CD4-positive, alpha-beta T cell (primary cell): ENCODE measurements at regions not wholly inside any gene's neighbourhood (a gene's known extent, or its start where the extent isn't known, plus 50 kb on each side); places are given as distances from the start of the nearest gene placed in this dataset.

Source experiments
- ATAC-seq: fragments of 200-7000 bp; cut with Tn5 transposase; one replicate; pipeline ENCODE4 v1.10.0; 2022; ENCODE audit warnings: mild to moderate bottlenecking; ENCODE audit not compliant: poor library complexity
- CTCF ChIA-PET: fragments of 350-600 bp; sonication (Branson Sonifier 250); formaldehyde crosslinking; loops from one replicate; lab custom pipeline; 2021; ENCODE audit warnings: antibody characterized with exemption, inconsistent platforms; lab: Charles Lee
- POLR2A ChIA-PET: fragments of 350-600 bp; sonication (Branson Sonifier 250); formaldehyde crosslinking; loops from one replicate; lab custom pipeline; 2021; ENCODE audit warnings: antibody characterized with exemption, inconsistent platforms; lab: Charles Lee
- DNase-seq, 14 experiments: peaks; one replicate each; pipeline ENCODE4 v3.0.0-alpha.2; 2013 to 2020; ENCODE audit warnings: mixed read lengths in 2 of 14
- H3K27ac ChIP-seq, 2 donors: one replicate each; pipeline versions ENCODE4 v1.5.1 to v1.7.0; 2013; ENCODE audit warnings: low read length in 2 of 2, low read depth in 1 of 2, mild to moderate bottlenecking in 1 of 2
- H3K27me3 ChIP-seq, 2 experiments: 1 replicate in 1 of 2; 2 replicates in 1 of 2; pipeline versions ENCODE4 v1.6.1 to v1.7.0; 2013; ENCODE audit warnings: low read length in 2 of 2, control low read depth in 1 of 2, mild to moderate bottlenecking in 1 of 2, moderate library complexity in 1 of 2; ENCODE audit not compliant: insufficient read depth in 2 of 2, control insufficient read depth in 1 of 2
- H3K36me3 ChIP-seq: one replicate; pipeline ENCODE4 v1.6.1; 2013; ENCODE audit warnings: low read length, control low read depth; ENCODE audit not compliant: insufficient read depth
- H3K4me1 ChIP-seq: one replicate; pipeline ENCODE4 v1.6.1; 2013; ENCODE audit warnings: low read length, control low read depth; ENCODE audit not compliant: insufficient read depth
- H3K4me3 ChIP-seq: one replicate; pipeline ENCODE4 v1.5.1; 2013; ENCODE audit warnings: mild to moderate bottlenecking, low read length, moderate library complexity
- H3K9me3 ChIP-seq, 2 experiments: 1 replicate in 1 of 2; 2 replicates in 1 of 2; pipeline versions ENCODE4 v1.6.1 to v1.7.0; 2013; ENCODE audit warnings: low read length in 2 of 2, mild to moderate bottlenecking in 2 of 2, control low read depth in 1 of 2, moderate library complexity in 1 of 2; ENCODE audit not compliant: control insufficient read depth in 1 of 2, insufficient read depth in 1 of 2
- H3K27ac Mint-ChIP-seq: one replicate; pipeline ENCODE4 v1.8.0; 2020; ENCODE audit warnings: mixed read lengths
- H3K27me3 Mint-ChIP-seq: one replicate; pipeline ENCODE4 v1.8.0; 2021; ENCODE audit warnings: mixed read lengths
- H3K36me3 Mint-ChIP-seq: one replicate; pipeline ENCODE4 v1.8.0; 2021; ENCODE audit warnings: low read depth, mixed read lengths
- H3K4me1 Mint-ChIP-seq: one replicate; pipeline ENCODE4 v1.8.0; 2021; ENCODE audit warnings: low read depth, mixed read lengths
- H3K4me3 Mint-ChIP-seq: one replicate; pipeline ENCODE4 v1.8.0; 2020; ENCODE audit warnings: mild to moderate bottlenecking, mixed read lengths
- H3K9me3 Mint-ChIP-seq: one replicate; pipeline ENCODE4 v1.8.0; 2020; ENCODE audit warnings: mixed read lengths
- intact Hi-C, 2 experiments: fragments of 100-400 bp; cut with DNase I in 1 of 2; cut with micrococcal nuclease in 1 of 2; formaldehyde crosslinking; loops; one replicate each; pipeline versions ENCODE4 v1.15.1 to v1.9.0; 2023 to 2025; cut with DNase I, micrococcal nuclease
- TF ChIP-seq, protein P1 (sequence below): fragments of 200-600 bp; IDR thresholded peaks from one replicate; pipeline ENCODE4 v1.8.0; 2022; ENCODE audit warnings: antibody characterized with exemption, mild to moderate bottlenecking

DNA sequence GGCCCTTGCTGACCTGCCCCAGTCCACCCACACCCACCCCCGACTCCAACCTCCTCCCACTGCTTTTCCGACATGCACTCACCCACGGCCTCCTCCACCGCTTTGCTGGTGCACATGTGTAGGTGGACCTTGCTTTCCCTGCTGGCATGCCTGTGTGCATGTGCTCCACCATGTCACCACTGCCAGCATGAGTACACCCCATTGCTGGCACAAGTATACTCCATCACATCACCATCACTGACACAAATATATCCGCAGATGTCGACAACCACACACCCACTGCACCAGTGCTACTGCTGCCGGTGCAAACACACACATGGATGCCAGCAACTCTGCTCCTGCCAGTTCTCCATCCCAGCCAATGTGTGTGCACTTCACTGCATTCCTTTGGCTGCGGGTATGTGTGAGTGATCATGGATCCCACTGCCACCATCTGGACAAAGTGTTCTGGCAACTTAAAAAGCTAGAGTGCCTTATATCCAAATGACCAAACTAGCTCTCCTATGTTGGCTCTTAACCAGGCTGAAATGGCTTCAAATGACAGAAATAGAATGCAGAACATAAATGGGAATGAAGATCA is 1072.3 kb downstream of the RAPGEF2 start:
- H3K36me3 ChIP-seq: no peaks in the 10 kb centered on the region
- TF ChIP-seq, protein P1, sequence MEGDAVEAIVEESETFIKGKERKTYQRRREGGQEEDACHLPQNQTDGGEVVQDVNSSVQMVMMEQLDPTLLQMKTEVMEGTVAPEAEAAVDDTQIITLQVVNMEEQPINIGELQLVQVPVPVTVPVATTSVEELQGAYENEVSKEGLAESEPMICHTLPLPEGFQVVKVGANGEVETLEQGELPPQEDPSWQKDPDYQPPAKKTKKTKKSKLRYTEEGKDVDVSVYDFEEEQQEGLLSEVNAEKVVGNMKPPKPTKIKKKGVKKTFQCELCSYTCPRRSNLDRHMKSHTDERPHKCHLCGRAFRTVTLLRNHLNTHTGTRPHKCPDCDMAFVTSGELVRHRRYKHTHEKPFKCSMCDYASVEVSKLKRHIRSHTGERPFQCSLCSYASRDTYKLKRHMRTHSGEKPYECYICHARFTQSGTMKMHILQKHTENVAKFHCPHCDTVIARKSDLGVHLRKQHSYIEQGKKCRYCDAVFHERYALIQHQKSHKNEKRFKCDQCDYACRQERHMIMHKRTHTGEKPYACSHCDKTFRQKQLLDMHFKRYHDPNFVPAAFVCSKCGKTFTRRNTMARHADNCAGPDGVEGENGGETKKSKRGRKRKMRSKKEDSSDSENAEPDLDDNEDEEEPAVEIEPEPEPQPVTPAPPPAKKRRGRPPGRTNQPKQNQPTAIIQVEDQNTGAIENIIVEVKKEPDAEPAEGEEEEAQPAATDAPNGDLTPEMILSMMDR: no peak
- no peaks in the 10 kb centered on the region for H3K4me1 ChIP-seq
- no peaks in the 10 kb centered on the region for H3K36me3 Mint-ChIP-seq
- H3K27me3 ChIP-seq: no peaks in the 10 kb centered on the region
- H3K27ac Mint-ChIP-seq: no peak overlapping the region
- intact Hi-C loops: no loop called here
- H3K4me3 Mint-ChIP-seq: no peak overlapping the region
- H3K4me1 Mint-ChIP-seq: no peaks in the 10 kb centered on the region
- no peak for DNase-seq
- H3K27ac ChIP-seq: no peak overlapping the region
- peaks cover 3 to 9% of the 10 kb centered on the region in 2 experiments for H3K9me3 ChIP-seq
- no peaks in the 10 kb centered on the region for H3K27me3 Mint-ChIP-seq
- ChIA-PET POLR2A (no interaction called here), CTCF (no interaction called here)
- no peak overlapping the region for H3K4me3 ChIP-seq
- peaks cover 29% of the 10 kb centered on the region for H3K9me3 Mint-ChIP-seq
- no peak for ATAC-seq

DNA sequence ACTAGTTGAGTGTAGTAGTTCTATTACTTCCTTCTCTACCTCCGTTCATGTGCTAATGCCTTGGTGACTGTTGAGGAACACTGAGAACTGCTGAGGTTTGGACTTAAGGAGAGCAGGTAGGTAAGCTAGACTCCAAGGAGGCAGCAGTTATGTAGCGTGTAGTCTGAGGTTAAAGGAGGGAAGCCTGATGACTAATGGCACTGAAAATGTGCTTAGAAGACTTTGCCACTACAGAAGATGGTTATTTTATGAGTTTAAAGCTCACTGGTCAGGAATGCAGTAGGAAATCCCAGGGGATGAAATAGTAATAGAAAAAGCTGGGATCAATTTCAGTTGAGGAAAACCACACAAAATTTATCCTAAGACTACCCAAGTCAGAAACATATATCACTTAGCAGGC is 1077.3 kb downstream of the RAPGEF2 start:
- Histone ChIP-seq H3K4me3 (no peak overlapping the region), H3K36me3 (no peaks in the 10 kb centered on the region), H3K4me1 (no peaks in the 10 kb centered on the region), H3K9me3 (peaks cover 0 to 3% of the 10 kb centered on the region in 2 experiments), H3K27me3 (no peaks in the 10 kb centered on the region), H3K27ac (no peak overlapping the region)
- ChIA-PET POLR2A (no interaction called here), CTCF (interaction anchor here (1.0 kb wide), 1 partner anchor 14 kb away, joined by 3 read pairs; no protein-coding TSS in a partner anchor)
- no peaks in the 10 kb centered on the region for H3K36me3 Mint-ChIP-seq
- H3K27ac Mint-ChIP-seq: no peak overlapping the region
- no peaks in the 10 kb centered on the region for H3K4me1 Mint-ChIP-seq
- intact Hi-C loops: no loop called here
- H3K9me3 Mint-ChIP-seq: peaks cover 20% of the 10 kb centered on the region
- TF ChIP-seq, protein P1: no peak
- no peaks in the 10 kb centered on the region for H3K27me3 Mint-ChIP-seq
- DNase-seq: no peak
- H3K4me3 Mint-ChIP-seq: no peak overlapping the region
- no peak for ATAC-seq

DNA sequence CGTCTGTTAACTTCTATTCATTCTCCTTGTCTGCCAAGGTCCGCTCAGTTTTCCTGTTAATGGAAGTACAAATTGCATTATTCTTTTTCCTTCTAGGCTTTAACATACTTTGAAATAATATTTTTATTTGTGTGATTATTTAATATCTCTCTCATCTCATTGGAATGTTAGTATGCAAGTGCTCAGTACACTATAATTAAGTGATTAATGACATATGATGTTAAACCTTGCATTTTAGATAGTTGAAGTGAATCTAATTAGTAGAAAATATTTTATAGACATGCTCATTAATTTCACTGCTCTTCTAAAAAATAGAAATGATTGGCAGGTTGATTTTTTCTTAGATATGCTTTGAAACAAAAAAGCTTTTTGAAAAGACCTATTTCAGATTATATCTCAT is 1079.8 kb downstream of the RAPGEF2 start:
- intact Hi-C loops: no loop called here
- Mint-ChIP-seq H3K4me1 (no peaks in the 10 kb centered on the region), H3K27ac (no peak overlapping the region), H3K9me3 (peaks cover 19% of the 10 kb centered on the region), H3K4me3 (no peak overlapping the region), H3K36me3 (no peaks in the 10 kb centered on the region), H3K27me3 (no peaks in the 10 kb centered on the region)
- DNase-seq: no peak
- Histone ChIP-seq H3K4me3 (no peak overlapping the region), H3K27me3 (no peaks in the 10 kb centered on the region), H3K4me1 (no peaks in the 10 kb centered on the region), H3K9me3 (peaks cover 0 to 5% of the 10 kb centered on the region in 2 experiments), H3K27ac (no peak overlapping the region), H3K36me3 (no peaks in the 10 kb centered on the region)
- POLR2A ChIA-PET: no interaction called here
- no peak for ATAC-seq
- CTCF ChIA-PET: no interaction called here
- TF ChIP-seq, protein P1: no peak
